ENCODE measurements at regions not wholly inside any gene's neighbourhood (a gene's known extent, or its start where the extent isn't known, plus 50 kb on each side); places are given as distances from the start of the nearest gene placed in this dataset.

DNA sequence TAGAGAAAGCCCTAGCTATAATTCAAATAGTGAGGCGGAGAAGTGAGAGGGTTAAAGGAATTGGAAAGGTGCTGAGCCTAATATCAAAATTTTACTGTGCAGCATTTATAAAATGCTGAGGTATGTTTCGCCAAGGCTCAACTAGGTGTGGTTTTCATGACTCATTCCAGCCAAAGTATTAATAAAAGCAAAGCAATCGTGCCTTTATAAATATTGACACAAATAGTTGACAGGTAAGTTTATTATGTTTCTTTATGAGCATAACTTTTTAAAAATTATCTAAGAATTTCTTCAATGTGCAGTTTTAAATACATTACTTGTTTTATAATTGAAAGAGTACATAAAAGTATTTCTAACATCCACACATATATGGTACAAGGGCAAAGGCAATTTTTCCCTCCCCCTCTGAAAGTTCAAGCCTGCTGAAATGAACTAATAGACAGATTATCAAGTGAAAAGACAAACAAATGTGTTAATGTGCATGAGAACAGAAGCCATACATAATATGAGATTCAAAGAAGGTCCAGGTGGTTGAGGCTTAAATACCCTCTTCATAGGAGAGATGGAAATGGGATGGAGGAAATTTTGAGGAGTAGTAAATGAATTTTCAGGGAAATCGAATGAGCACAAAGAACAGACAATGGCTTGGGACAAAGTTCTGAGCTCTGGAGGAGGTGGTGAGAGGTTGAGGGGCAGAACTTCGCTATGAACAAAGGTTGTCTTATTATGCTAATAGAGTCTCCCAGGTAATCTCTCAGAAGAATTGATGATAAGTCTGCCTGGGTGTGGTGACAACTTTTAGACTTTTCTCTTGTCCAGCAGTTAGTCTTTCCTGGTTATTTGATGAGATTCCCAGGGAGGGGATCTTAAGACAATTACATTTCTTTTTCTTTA is 326.5 kb downstream of the BUD13 start:
- TF ChIP-seq RAD21 (IDR thresholded peaks at IDR 0.05; ENCODE audit: low read depth) (no peak), TEAD4 (IDR thresholded peaks at IDR 0.05) (no peak), EP300 (IDR thresholded peaks at IDR 0.05; ENCODE audit: borderline replicate concordance) (no peak), CEBPB (IDR thresholded peaks at IDR 0.05) (no peak), CREB1 (IDR thresholded peaks at IDR 0.05; ENCODE audit: low read depth) (no peak), YY1 (IDR thresholded peaks at IDR 0.05; ENCODE audit: low read depth) (no peak), TAF1 (IDR thresholded peaks at IDR 0.05; ENCODE audit: low read depth) (no peak), TCF12 (IDR thresholded peaks at IDR 0.05; ENCODE audit: low read depth) (no peak)
- TF ChIP-seq, protein P1, sequence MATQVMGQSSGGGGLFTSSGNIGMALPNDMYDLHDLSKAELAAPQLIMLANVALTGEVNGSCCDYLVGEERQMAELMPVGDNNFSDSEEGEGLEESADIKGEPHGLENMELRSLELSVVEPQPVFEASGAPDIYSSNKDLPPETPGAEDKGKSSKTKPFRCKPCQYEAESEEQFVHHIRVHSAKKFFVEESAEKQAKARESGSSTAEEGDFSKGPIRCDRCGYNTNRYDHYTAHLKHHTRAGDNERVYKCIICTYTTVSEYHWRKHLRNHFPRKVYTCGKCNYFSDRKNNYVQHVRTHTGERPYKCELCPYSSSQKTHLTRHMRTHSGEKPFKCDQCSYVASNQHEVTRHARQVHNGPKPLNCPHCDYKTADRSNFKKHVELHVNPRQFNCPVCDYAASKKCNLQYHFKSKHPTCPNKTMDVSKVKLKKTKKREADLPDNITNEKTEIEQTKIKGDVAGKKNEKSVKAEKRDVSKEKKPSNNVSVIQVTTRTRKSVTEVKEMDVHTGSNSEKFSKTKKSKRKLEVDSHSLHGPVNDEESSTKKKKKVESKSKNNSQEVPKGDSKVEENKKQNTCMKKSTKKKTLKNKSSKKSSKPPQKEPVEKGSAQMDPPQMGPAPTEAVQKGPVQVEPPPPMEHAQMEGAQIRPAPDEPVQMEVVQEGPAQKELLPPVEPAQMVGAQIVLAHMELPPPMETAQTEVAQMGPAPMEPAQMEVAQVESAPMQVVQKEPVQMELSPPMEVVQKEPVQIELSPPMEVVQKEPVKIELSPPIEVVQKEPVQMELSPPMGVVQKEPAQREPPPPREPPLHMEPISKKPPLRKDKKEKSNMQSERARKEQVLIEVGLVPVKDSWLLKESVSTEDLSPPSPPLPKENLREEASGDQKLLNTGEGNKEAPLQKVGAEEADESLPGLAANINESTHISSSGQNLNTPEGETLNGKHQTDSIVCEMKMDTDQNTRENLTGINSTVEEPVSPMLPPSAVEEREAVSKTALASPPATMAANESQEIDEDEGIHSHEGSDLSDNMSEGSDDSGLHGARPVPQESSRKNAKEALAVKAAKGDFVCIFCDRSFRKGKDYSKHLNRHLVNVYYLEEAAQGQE (IDR thresholded peaks at IDR 0.05; ENCODE audit: low read depth): no peak
- TF ChIP-seq, protein P2, sequence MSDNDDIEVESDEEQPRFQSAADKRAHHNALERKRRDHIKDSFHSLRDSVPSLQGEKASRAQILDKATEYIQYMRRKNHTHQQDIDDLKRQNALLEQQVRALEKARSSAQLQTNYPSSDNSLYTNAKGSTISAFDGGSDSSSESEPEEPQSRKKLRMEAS (IDR thresholded peaks at IDR 0.05): no peak
- TF ChIP-seq, protein P3, sequence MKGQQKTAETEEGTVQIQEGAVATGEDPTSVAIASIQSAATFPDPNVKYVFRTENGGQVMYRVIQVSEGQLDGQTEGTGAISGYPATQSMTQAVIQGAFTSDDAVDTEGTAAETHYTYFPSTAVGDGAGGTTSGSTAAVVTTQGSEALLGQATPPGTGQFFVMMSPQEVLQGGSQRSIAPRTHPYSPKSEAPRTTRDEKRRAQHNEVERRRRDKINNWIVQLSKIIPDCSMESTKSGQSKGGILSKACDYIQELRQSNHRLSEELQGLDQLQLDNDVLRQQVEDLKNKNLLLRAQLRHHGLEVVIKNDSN (IDR thresholded peaks at IDR 0.05): no peak

Data from Ishikawa (cell line).